ENCODE measurements at regions not wholly inside any gene's neighbourhood (a gene's known extent, or its start where the extent isn't known, plus 50 kb on each side); places are given as distances from the start of the nearest gene placed in this dataset.

- Mint-ChIP-seq H3K36me3 (ENCODE audit: unreplicated experiment) (no peaks in the 10 kb centered on the region), H3K4me3 (ENCODE audit: unreplicated experiment) (no peak overlapping the region), H3K27ac (ENCODE audit: unreplicated experiment) (no peak overlapping the region), H3K4me1 (ENCODE audit: low read depth, unreplicated experiment) (no peaks in the 10 kb centered on the region), H3K27me3 (ENCODE audit: unreplicated experiment) (no peaks in the 10 kb centered on the region), H3K9me3 (ENCODE audit: unreplicated experiment) (no peaks in the 10 kb centered on the region)
- no peak for DNase-seq
- TF ChIP-seq, protein P1, sequence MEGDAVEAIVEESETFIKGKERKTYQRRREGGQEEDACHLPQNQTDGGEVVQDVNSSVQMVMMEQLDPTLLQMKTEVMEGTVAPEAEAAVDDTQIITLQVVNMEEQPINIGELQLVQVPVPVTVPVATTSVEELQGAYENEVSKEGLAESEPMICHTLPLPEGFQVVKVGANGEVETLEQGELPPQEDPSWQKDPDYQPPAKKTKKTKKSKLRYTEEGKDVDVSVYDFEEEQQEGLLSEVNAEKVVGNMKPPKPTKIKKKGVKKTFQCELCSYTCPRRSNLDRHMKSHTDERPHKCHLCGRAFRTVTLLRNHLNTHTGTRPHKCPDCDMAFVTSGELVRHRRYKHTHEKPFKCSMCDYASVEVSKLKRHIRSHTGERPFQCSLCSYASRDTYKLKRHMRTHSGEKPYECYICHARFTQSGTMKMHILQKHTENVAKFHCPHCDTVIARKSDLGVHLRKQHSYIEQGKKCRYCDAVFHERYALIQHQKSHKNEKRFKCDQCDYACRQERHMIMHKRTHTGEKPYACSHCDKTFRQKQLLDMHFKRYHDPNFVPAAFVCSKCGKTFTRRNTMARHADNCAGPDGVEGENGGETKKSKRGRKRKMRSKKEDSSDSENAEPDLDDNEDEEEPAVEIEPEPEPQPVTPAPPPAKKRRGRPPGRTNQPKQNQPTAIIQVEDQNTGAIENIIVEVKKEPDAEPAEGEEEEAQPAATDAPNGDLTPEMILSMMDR (IDR thresholded peaks at IDR 0.05; ENCODE audit: partially characterized antibody, unreplicated experiment), result no peak
These were observed 428.7 kb downstream of the RERGL start for GRCh38 chr12:17661250-17661649.

GRCh38 chr12:17652436-17652835, 437.6 kb downstream of the RERGL start:
- Mint-ChIP-seq H3K36me3 (ENCODE audit: unreplicated experiment) (no peaks in the 10 kb centered on the region), H3K4me1 (ENCODE audit: low read depth, unreplicated experiment) (no peaks in the 10 kb centered on the region), H3K9me3 (ENCODE audit: unreplicated experiment) (no peaks in the 10 kb centered on the region), H3K27me3 (ENCODE audit: unreplicated experiment) (no peaks in the 10 kb centered on the region), H3K4me3 (ENCODE audit: unreplicated experiment) (no peak overlapping the region), H3K27ac (ENCODE audit: unreplicated experiment) (no peak overlapping the region)
- TF ChIP-seq, protein P1 (IDR thresholded peaks at IDR 0.05; ENCODE audit: partially characterized antibody, unreplicated experiment), result no peak
- no peak for DNase-seq

GRCh38 chr12:17642340-17642650, 447.7 kb downstream of the RERGL start:
- Mint-ChIP-seq H3K9me3 (ENCODE audit: unreplicated experiment) (no peaks in the 10 kb centered on the region), H3K36me3 (ENCODE audit: unreplicated experiment) (no peaks in the 10 kb centered on the region), H3K27ac (ENCODE audit: unreplicated experiment) (no peak overlapping the region), H3K27me3 (ENCODE audit: unreplicated experiment) (no peaks in the 10 kb centered on the region), H3K4me3 (ENCODE audit: unreplicated experiment) (no peak overlapping the region), H3K4me1 (ENCODE audit: low read depth, unreplicated experiment) (no peaks in the 10 kb centered on the region)
- TF ChIP-seq, protein P1 (IDR thresholded peaks at IDR 0.05; ENCODE audit: partially characterized antibody, unreplicated experiment), result peak; percentile 7
- DNase-seq, result no peak

DNA sequence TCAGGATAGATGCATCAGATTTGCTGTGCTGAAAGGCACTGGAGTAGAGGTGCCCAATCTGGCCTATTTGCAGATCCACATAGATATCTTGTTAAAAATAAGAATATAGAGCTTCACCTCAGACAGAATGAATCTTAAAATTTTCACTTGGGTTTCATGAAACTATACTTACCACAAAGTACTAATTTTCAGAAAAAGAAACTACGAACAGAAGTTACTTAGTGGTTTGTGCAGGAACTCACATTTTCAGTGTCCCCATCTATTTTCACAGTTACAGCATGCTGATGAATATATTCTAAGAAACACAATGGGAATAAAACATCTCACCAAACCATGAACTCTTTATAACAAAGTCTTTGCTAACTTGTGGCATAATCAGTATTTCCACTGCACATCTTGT, 449.4 kb downstream of the RERGL start:
- Mint-ChIP-seq H3K36me3 (ENCODE audit: unreplicated experiment) (no peaks in the 10 kb centered on the region), H3K27me3 (ENCODE audit: unreplicated experiment) (no peaks in the 10 kb centered on the region), H3K27ac (ENCODE audit: unreplicated experiment) (no peak overlapping the region), H3K4me1 (ENCODE audit: low read depth, unreplicated experiment) (no peaks in the 10 kb centered on the region), H3K9me3 (ENCODE audit: unreplicated experiment) (no peaks in the 10 kb centered on the region), H3K4me3 (ENCODE audit: unreplicated experiment) (no peak overlapping the region)
- DNase-seq, result no peak
- TF ChIP-seq, protein P1 (IDR thresholded peaks at IDR 0.05; ENCODE audit: partially characterized antibody, unreplicated experiment), result no peak

DNA sequence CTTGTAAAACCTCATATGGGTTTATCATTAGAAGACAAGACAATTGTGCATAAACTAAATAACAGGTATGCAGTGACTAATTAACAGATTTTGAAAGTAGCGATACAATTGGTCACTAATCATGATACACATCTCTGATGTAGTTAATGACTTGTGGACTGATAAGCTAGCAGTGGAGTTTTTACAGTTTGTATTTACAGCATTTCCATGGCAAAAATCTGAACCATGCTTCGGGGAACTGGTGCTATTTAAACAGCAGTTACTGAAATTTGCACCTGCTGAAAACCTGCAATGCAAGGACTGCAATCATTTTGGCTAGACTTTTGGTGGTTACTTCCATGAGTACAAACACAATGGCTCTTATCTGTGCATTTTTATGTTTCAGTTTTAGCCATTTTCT, 471.2 kb downstream of the RERGL start:
- TF ChIP-seq, protein P1 (IDR thresholded peaks at IDR 0.05; ENCODE audit: partially characterized antibody, unreplicated experiment), result no peak
- DNase-seq, result no peak
- Mint-ChIP-seq H3K9me3 (ENCODE audit: unreplicated experiment) (no peaks in the 10 kb centered on the region), H3K4me1 (ENCODE audit: low read depth, unreplicated experiment) (no peaks in the 10 kb centered on the region), H3K27me3 (ENCODE audit: unreplicated experiment) (no peaks in the 10 kb centered on the region), H3K27ac (ENCODE audit: unreplicated experiment) (no peak overlapping the region), H3K36me3 (ENCODE audit: unreplicated experiment) (peaks cover 14% of the 10 kb centered on the region), H3K4me3 (ENCODE audit: unreplicated experiment) (no peak overlapping the region)
